ENCODE measurements at regions not wholly inside any gene's neighbourhood (a gene's known extent, or its start where the extent isn't known, plus 50 kb on each side); places are given as distances from the start of the nearest gene placed in this dataset.

DNA sequence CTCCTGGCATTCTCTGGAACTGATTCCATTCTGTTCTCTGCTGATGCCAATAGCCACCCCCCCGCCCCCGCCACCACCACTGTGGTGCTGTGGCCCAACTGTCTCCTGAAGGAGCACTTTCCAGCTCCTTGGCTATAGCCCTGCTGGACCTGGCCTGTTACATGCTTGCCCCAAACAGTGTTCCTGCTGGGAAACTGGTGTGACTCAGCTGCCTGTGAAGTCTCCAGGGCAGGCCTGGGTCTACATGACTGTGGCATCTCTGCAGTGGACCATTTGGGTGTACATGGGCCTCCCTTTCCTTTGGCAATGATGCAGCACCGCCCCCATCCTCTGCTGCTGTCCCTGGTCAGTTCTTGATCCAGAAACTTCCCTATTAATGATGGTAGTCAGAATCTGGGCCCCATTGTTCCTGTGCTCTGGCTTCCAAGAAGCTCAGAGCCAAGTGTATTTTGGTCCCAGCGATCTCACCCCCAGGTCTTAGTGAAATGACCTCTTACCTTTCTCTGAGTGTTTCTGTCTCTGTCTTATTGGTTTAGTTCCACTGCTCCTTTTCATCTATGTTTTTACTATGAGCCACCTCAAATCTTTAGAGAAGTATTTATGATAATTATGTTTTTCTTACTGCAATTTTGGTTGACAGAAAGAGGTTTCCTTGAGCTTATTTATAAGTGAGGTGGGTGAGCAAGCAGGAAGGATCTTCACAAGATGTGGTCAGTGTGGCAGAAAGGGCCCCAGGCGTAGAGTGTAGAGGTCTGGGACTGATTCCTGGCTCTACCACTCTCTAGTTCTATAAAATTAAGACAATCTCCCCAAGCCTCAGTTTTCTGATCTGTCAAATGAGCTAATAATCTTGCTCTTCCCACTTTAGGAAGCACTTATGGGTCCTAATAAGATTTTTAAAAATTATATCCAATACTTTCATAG lies 210.7 kb upstream of the EOLA2 start:
- TF ChIP-seq, protein P1, sequence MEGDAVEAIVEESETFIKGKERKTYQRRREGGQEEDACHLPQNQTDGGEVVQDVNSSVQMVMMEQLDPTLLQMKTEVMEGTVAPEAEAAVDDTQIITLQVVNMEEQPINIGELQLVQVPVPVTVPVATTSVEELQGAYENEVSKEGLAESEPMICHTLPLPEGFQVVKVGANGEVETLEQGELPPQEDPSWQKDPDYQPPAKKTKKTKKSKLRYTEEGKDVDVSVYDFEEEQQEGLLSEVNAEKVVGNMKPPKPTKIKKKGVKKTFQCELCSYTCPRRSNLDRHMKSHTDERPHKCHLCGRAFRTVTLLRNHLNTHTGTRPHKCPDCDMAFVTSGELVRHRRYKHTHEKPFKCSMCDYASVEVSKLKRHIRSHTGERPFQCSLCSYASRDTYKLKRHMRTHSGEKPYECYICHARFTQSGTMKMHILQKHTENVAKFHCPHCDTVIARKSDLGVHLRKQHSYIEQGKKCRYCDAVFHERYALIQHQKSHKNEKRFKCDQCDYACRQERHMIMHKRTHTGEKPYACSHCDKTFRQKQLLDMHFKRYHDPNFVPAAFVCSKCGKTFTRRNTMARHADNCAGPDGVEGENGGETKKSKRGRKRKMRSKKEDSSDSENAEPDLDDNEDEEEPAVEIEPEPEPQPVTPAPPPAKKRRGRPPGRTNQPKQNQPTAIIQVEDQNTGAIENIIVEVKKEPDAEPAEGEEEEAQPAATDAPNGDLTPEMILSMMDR (IDR thresholded peaks at IDR 0.05), result no peak
- TF ChIP-seq SIN3A (IDR thresholded peaks at IDR 0.05; ENCODE audit: borderline replicate concordance, insufficient read depth, low read depth, low read length), result no peak
- no peak for TF ChIP-seq POLR2AphosphoS5 (IDR thresholded peaks at IDR 0.05; ENCODE audit: low read depth, low read length)
- TF ChIP-seq TCF7L2 (IDR thresholded peaks at IDR 0.05; ENCODE audit: low read depth, low read length), result no peak
- TF ChIP-seq, protein P2, sequence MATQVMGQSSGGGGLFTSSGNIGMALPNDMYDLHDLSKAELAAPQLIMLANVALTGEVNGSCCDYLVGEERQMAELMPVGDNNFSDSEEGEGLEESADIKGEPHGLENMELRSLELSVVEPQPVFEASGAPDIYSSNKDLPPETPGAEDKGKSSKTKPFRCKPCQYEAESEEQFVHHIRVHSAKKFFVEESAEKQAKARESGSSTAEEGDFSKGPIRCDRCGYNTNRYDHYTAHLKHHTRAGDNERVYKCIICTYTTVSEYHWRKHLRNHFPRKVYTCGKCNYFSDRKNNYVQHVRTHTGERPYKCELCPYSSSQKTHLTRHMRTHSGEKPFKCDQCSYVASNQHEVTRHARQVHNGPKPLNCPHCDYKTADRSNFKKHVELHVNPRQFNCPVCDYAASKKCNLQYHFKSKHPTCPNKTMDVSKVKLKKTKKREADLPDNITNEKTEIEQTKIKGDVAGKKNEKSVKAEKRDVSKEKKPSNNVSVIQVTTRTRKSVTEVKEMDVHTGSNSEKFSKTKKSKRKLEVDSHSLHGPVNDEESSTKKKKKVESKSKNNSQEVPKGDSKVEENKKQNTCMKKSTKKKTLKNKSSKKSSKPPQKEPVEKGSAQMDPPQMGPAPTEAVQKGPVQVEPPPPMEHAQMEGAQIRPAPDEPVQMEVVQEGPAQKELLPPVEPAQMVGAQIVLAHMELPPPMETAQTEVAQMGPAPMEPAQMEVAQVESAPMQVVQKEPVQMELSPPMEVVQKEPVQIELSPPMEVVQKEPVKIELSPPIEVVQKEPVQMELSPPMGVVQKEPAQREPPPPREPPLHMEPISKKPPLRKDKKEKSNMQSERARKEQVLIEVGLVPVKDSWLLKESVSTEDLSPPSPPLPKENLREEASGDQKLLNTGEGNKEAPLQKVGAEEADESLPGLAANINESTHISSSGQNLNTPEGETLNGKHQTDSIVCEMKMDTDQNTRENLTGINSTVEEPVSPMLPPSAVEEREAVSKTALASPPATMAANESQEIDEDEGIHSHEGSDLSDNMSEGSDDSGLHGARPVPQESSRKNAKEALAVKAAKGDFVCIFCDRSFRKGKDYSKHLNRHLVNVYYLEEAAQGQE (IDR thresholded peaks at IDR 0.05; ENCODE audit: insufficient read depth in 1 of 2, low read depth in 2 of 2, low read length in 1 of 2), result no peak

All from Panc1 (cell line).